ENCODE measurements at regions not wholly inside any gene's neighbourhood (a gene's known extent, or its start where the extent isn't known, plus 50 kb on each side); places are given as distances from the start of the nearest gene placed in this dataset.

DNA sequence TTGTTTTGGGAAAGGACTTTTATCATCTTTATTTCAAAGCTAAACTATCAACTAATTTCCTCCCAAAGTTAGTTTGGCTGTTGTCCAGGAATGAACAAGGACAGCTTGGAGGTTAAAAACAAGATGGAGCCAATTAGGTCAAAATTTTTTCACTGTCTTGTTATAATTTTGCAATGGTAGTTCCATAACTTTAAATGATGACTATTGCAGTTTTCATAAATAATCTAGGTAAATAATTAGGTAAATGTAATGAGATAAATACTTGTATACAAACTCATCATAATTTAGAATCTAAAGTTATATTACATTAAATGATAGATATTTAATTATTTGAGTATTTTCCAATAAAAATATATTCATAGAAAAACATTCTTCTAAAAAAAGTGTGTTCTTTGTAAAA is 68.3 kb upstream of the DAZL start:
- Histone ChIP-seq H3K27ac (ENCODE audit: low read length) (no peak overlapping the region), H3K27me3 (ENCODE audit: control insufficient read depth, insufficient read depth, low read length) (no peaks in the 10 kb centered on the region), H3K9me3 (ENCODE audit: control insufficient read depth, low read depth, low read length) (no peaks in the 10 kb centered on the region), H3K4me3 (ENCODE audit: low read length) (no peak overlapping the region), H3K4me1 (ENCODE audit: control insufficient read depth, insufficient read depth, low read length) (no peaks in the 10 kb centered on the region), H3K36me3 (ENCODE audit: control insufficient read depth, insufficient read depth, low read length) (no peaks in the 10 kb centered on the region)
- no peak for DNase-seq

DNA sequence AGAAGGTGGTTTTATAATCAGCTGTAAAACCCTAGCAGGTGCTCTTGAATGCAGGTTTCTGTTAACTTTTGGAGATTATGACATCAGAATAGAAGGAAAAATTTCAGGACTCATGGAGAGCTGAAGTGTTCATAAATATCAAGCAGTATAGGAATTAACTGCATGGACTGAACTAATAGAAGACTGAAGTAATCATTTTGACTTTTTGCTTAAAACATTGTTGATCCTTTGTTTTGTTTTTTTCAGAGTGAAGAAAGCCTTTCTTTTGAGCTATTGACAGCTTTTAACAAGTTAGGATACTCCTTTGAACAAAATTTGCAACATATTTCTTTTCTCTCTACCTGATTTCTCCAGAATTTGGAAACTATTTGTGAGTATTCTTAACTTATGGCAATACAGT is 70.6 kb upstream of the DAZL start:
- Histone ChIP-seq H3K27me3 (ENCODE audit: control insufficient read depth, insufficient read depth, low read length) (no peaks in the 10 kb centered on the region), H3K36me3 (ENCODE audit: control insufficient read depth, insufficient read depth, low read length) (no peaks in the 10 kb centered on the region), H3K4me3 (ENCODE audit: low read length) (no peak overlapping the region), H3K9me3 (ENCODE audit: control insufficient read depth, low read depth, low read length) (no peaks in the 10 kb centered on the region), H3K4me1 (ENCODE audit: control insufficient read depth, insufficient read depth, low read length) (no peaks in the 10 kb centered on the region), H3K27ac (ENCODE audit: low read length) (no peak overlapping the region)
- DNase-seq = no peak

- no peaks in the 10 kb centered on the region for H3K4me1 ChIP-seq (ENCODE audit: control insufficient read depth, insufficient read depth, low read length)
- no peaks in the 10 kb centered on the region for H3K36me3 ChIP-seq (ENCODE audit: control insufficient read depth, insufficient read depth, low read length)
- H3K27ac ChIP-seq (ENCODE audit: low read length) = no peak overlapping the region
- WGBS (ENCODE audit: insufficient coverage, low lambda C conversion rate) = no CpG with 5 or more reads among the region's 3 CpGs
- DNase-seq = no peak
- H3K4me3 ChIP-seq (ENCODE audit: low read length) = no peak overlapping the region
- H3K9me3 ChIP-seq (ENCODE audit: control insufficient read depth, low read depth, low read length) = no peaks in the 10 kb centered on the region
- H3K27me3 ChIP-seq (ENCODE audit: control insufficient read depth, insufficient read depth, low read length) = peaks cover 2% of the 10 kb centered on the region
Measured at GRCh38 chr3:16686679-16687078, 81.5 kb upstream of the DAZL start.

DNA sequence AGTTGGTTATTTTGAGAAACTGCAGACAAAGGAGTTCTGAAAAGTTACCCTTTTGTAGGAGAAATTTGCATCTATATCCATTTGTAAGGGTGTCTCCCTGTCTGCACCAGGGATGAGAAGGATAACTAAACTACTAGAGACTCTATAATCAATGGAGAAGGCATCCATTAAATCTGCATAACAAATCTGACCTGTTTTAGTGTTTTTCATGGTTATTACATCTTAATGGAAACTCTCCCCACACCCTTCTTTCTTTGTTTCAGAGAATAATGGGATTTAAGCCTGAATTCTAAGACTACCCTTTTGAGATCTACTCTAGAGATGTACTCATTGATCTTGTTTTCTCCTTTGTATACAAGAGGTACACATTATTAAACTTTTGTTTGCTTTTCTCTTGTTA is 82.0 kb upstream of the DAZL start:
- Histone ChIP-seq H3K36me3 (ENCODE audit: control insufficient read depth, insufficient read depth, low read length) (no peaks in the 10 kb centered on the region), H3K4me1 (ENCODE audit: control insufficient read depth, insufficient read depth, low read length) (no peaks in the 10 kb centered on the region), H3K27me3 (ENCODE audit: control insufficient read depth, insufficient read depth, low read length) (peaks cover 2% of the 10 kb centered on the region), H3K9me3 (ENCODE audit: control insufficient read depth, low read depth, low read length) (no peaks in the 10 kb centered on the region), H3K4me3 (ENCODE audit: low read length) (no peak overlapping the region), H3K27ac (ENCODE audit: low read length) (no peak overlapping the region)
- DNase-seq = no peak

- no peak for DNase-seq
- WGBS (ENCODE audit: insufficient coverage, low lambda C conversion rate) = no CpG with 5 or more reads among the region's 8 CpGs
- Histone ChIP-seq H3K27me3 (ENCODE audit: control insufficient read depth, insufficient read depth, low read length) (no peaks in the 10 kb centered on the region), H3K27ac (ENCODE audit: low read length) (no peak overlapping the region), H3K4me1 (ENCODE audit: control insufficient read depth, insufficient read depth, low read length) (no peaks in the 10 kb centered on the region), H3K9me3 (ENCODE audit: control insufficient read depth, low read depth, low read length) (no peaks in the 10 kb centered on the region), H3K4me3 (ENCODE audit: low read length) (no peak overlapping the region), H3K36me3 (ENCODE audit: control insufficient read depth, insufficient read depth, low read length) (no peaks in the 10 kb centered on the region)
Measured at GRCh38 chr3:16692486-16693344, 87.5 kb upstream of the DAZL start.

DNA sequence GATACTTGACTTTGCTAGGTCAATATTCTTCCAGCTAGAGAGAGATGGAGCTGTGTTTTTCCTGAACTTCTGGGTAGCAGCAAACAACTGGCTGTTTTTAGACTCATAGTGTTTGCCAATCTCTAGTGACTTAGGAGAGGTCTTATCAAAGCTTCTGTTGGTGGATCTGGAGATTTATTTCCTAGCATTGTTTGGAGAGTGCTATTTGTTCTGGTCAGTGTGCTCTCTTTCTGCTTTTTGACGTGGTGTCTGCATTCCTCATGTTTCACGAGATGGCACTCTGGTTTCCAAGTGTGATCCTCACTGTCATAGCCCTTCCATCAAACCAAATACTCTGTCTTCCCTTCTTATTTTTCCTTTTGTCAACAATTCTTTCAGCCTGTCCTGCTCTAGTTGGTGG is 88.6 kb upstream of the DAZL start:
- no peak for DNase-seq
- no peak overlapping the region for H3K27ac ChIP-seq (ENCODE audit: low read length)

DNA sequence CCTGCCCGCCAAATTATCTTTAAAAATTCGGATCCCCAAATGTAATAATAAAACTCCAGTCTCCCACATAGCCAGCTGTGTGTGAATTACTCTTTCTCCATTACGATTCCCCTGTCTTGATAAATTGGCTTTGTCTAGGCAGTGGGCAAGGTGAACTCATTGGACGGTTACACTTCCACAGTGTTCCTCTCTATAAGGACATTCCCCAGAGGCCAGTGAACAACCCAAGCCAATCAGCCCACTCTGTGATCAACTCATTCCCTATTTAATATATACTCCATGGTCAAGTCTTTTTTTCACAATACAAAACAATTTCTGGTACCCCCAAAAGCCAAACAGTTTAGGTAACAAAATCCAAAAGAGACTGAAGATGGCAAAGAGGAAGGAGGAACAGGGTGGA is 90.5 kb upstream of the DAZL start:
- WGBS (ENCODE audit: insufficient coverage, low lambda C conversion rate) = 83% methylated on average over 2 of the region's 4 CpGs
- DNase-seq = no peak
- Histone ChIP-seq H3K9me3 (ENCODE audit: control insufficient read depth, low read depth, low read length) (no peaks in the 10 kb centered on the region), H3K4me1 (ENCODE audit: control insufficient read depth, insufficient read depth, low read length) (no peaks in the 10 kb centered on the region), H3K27me3 (ENCODE audit: control insufficient read depth, insufficient read depth, low read length) (peaks cover 3% of the 10 kb centered on the region), H3K4me3 (ENCODE audit: low read length) (no peak overlapping the region), H3K27ac (ENCODE audit: low read length) (no peak overlapping the region), H3K36me3 (ENCODE audit: control insufficient read depth, insufficient read depth, low read length) (no peaks in the 10 kb centered on the region)

More for the DNA sequence above, 88.6 kb upstream of the DAZL start:
- Histone ChIP-seq H3K27me3 (ENCODE audit: control insufficient read depth, insufficient read depth, low read length) (peaks cover 3% of the 10 kb centered on the region), H3K36me3 (ENCODE audit: control insufficient read depth, insufficient read depth, low read length) (no peaks in the 10 kb centered on the region), H3K9me3 (ENCODE audit: control insufficient read depth, low read depth, low read length) (no peaks in the 10 kb centered on the region), H3K4me3 (ENCODE audit: low read length) (no peak overlapping the region), H3K4me1 (ENCODE audit: control insufficient read depth, insufficient read depth, low read length) (no peaks in the 10 kb centered on the region)
- WGBS (ENCODE audit: insufficient coverage, low lambda C conversion rate) = 17% methylated on average over 1 of the region's 2 CpGs

- H3K4me3 ChIP-seq (ENCODE audit: low read length) = no peak overlapping the region
- no peak for DNase-seq
Measured at GRCh38 chr3:16697443-16698147, 92.4 kb upstream of the DAZL start.

GRCh38 chr3:16700651-16701050 is 95.4 kb upstream of the DAZL start:
- peaks cover 11% of the 10 kb centered on the region for H3K27me3 ChIP-seq (ENCODE audit: control insufficient read depth, insufficient read depth, low read length)
- no peak overlapping the region for H3K27ac ChIP-seq (ENCODE audit: low read length)
- H3K9me3 ChIP-seq (ENCODE audit: control insufficient read depth, low read depth, low read length) = no peaks in the 10 kb centered on the region
- no peak overlapping the region for H3K4me3 ChIP-seq (ENCODE audit: low read length)
- H3K4me1 ChIP-seq (ENCODE audit: control insufficient read depth, insufficient read depth, low read length) = no peaks in the 10 kb centered on the region
- DNase-seq = no peak
- no peaks in the 10 kb centered on the region for H3K36me3 ChIP-seq (ENCODE audit: control insufficient read depth, insufficient read depth, low read length)

More at GRCh38 chr3:16697443-16698147, 92.4 kb upstream of the DAZL start:
- no peaks in the 10 kb centered on the region for H3K36me3 ChIP-seq (ENCODE audit: control insufficient read depth, insufficient read depth, low read length)
- H3K27me3 ChIP-seq (ENCODE audit: control insufficient read depth, insufficient read depth, low read length) = peaks cover 8% of the 10 kb centered on the region
- no CpG with 5 or more reads among the region's 1 CpG for WGBS (ENCODE audit: insufficient coverage, low lambda C conversion rate)
- no peak overlapping the region for H3K27ac ChIP-seq (ENCODE audit: low read length)
- no peaks in the 10 kb centered on the region for H3K9me3 ChIP-seq (ENCODE audit: control insufficient read depth, low read depth, low read length)
- H3K4me1 ChIP-seq (ENCODE audit: control insufficient read depth, insufficient read depth, low read length) = no peaks in the 10 kb centered on the region

DNA sequence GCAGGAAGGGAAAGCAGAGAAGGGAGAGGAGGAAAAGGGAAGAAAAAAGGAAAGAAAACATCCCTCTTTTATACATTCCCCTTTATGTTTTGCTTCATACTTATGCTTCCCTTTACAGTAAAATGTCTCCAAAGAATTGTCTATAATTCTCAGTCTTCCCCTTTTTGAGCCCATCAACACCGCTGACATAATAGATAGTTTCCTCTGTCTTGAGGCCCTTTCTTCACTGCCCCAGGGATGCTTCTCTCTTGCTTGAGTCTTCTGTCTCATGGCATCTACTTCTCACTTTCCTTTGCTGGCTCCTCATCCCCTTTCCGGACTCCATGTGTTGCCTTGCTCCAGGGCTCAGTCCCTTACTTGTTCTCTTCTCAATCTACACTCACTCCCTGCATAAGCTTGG is 99.7 kb upstream of the DAZL start:
- no peaks in the 10 kb centered on the region for H3K4me1 ChIP-seq (ENCODE audit: control insufficient read depth, insufficient read depth, low read length)
- no peak for DNase-seq
- H3K4me3 ChIP-seq (ENCODE audit: low read length) = no peak overlapping the region
- no peaks in the 10 kb centered on the region for H3K36me3 ChIP-seq (ENCODE audit: control insufficient read depth, insufficient read depth, low read length)
- H3K27me3 ChIP-seq (ENCODE audit: control insufficient read depth, insufficient read depth, low read length) = peaks cover 11% of the 10 kb centered on the region
- H3K27ac ChIP-seq (ENCODE audit: low read length) = no peak overlapping the region
- no peaks in the 10 kb centered on the region for H3K9me3 ChIP-seq (ENCODE audit: control insufficient read depth, low read depth, low read length)
- 90% methylated on average over 2 of the region's 2 CpGs for WGBS (ENCODE audit: insufficient coverage, low lambda C conversion rate)

GRCh38 chr3:16707260-16707659 is 102.0 kb upstream of the DAZL start:
- WGBS (ENCODE audit: insufficient coverage, low lambda C conversion rate) = no CpG with 5 or more reads among the region's 4 CpGs
- H3K36me3 ChIP-seq (ENCODE audit: control insufficient read depth, insufficient read depth, low read length) = no peaks in the 10 kb centered on the region
- no peak for DNase-seq

More at GRCh38 chr3:16707260-16707659, 102.0 kb upstream of the DAZL start:
- H3K27me3 ChIP-seq (ENCODE audit: control insufficient read depth, insufficient read depth, low read length) = peaks cover 6% of the 10 kb centered on the region
- H3K9me3 ChIP-seq (ENCODE audit: control insufficient read depth, low read depth, low read length) = no peaks in the 10 kb centered on the region
- H3K4me3 ChIP-seq (ENCODE audit: low read length) = no peak overlapping the region
- no peaks in the 10 kb centered on the region for H3K4me1 ChIP-seq (ENCODE audit: control insufficient read depth, insufficient read depth, low read length)
- no peak overlapping the region for H3K27ac ChIP-seq (ENCODE audit: low read length)
